ENCODE measurements at regions not wholly inside any gene's neighbourhood (a gene's known extent, or its start where the extent isn't known, plus 50 kb on each side); places are given as distances from the start of the nearest gene placed in this dataset.
"Not testable (repeated sequence)": the region's sequence is repeated elsewhere in the genome, so short reads cannot be mapped to it uniquely, and the experiment has no call there.

GRCh38 chr20:22971077-22971476, 64.0 kb upstream of the SSTR4 start:
- TF ChIP-seq POLR2A (IDR thresholded peaks at IDR 0.05; ENCODE audit: low read depth, low read length); MAFK (IDR thresholded peaks at IDR 0.05; ENCODE audit: low read depth, low read length); MAZ (IDR thresholded peaks at IDR 0.05; ENCODE audit: borderline replicate concordance, low read depth, low read length); CTCF (conservative IDR thresholded peaks at IDR 0.05; ENCODE audit: low read depth, low read length); ELK1 (IDR thresholded peaks at IDR 0.05; ENCODE audit: borderline replicate concordance, low read depth, low read length): not testable (repeated sequence)
